Karpas-422 (cell line): ENCODE measurements at regions not wholly inside any gene's neighbourhood (a gene's known extent, or its start where the extent isn't known, plus 50 kb on each side); places are given as distances from the start of the nearest gene placed in this dataset.
A peak's percentile ranks its signal among the peaks of the same experiment; 100 is the strongest.

Source experiments
- DNase-seq: peaks from one replicate; pipeline ENCODE4 v3.0.0-alpha.2; 2015
- H2AFZ ChIP-seq: fragments of 200-600 bp; sonication (generic); 2 replicates; pipeline ENCODE4 v1.6.1; 2014; ENCODE audit warnings: antibody characterized with exemption, low read length, mixed read lengths
- H3K27ac ChIP-seq: fragments of 200-600 bp; sonication (generic); 2 replicates; pipeline ENCODE4 v1.5.1; 2014; ENCODE audit warnings: mild to moderate bottlenecking, low read length, moderate library complexity
- H3K27me3 ChIP-seq: fragments of 200-600 bp; sonication (generic); 2 replicates; pipeline ENCODE4 v1.6.1; 2014; ENCODE audit warnings: low read length, mixed read lengths
- H3K36me3 ChIP-seq: fragments of 200-600 bp; sonication (generic); 2 replicates; pipeline ENCODE4 v1.6.1; 2014; ENCODE audit warnings: low read length, mixed read lengths; ENCODE audit not compliant: insufficient read depth
- H3K4me1 ChIP-seq: fragments of 200-600 bp; sonication (generic); 2 replicates; pipeline ENCODE4 v1.6.1; 2014; ENCODE audit warnings: mild to moderate bottlenecking, low read length, mixed read lengths
- H3K4me2 ChIP-seq: fragments of 200-600 bp; sonication (generic); 2 replicates; pipeline ENCODE4 v1.6.1; 2014; ENCODE audit warnings: low read length, low read depth, mild to moderate bottlenecking; ENCODE audit not compliant: poor library complexity, severe bottlenecking
- H3K4me3 ChIP-seq: fragments of 200-600 bp; sonication (generic); 2 replicates; pipeline ENCODE4 v1.5.1; 2014; ENCODE audit warnings: mild to moderate bottlenecking, antibody characterized with exemption, low read length, mixed read lengths
- H3K79me2 ChIP-seq: fragments of 200-600 bp; sonication (generic); 2 replicates; pipeline ENCODE4 v1.6.1; 2014; ENCODE audit warnings: mild to moderate bottlenecking, low read length, mixed read lengths
- H3K9ac ChIP-seq: fragments of 200-600 bp; sonication (generic); 2 replicates; pipeline ENCODE4 v1.6.0; 2014; ENCODE audit warnings: low read length
- H3K9me2 ChIP-seq: fragments of 200-600 bp; sonication (generic), shearing (Covaris generic); replicated peaks from 2 replicates; pipeline ENCODE4 v1.6.0; 2014; ENCODE audit warnings: mild to moderate bottlenecking, low read length, moderate library complexity; ENCODE audit not compliant: insufficient read depth
- H3K9me3 ChIP-seq: fragments of 300-700, 200-600 bp; sonication (generic); 2 replicates; pipeline ENCODE4 v1.6.1; 2014; ENCODE audit warnings: low read length, mixed read lengths
- H4K20me1 ChIP-seq: fragments of 200-600 bp; sonication (generic); 2 replicates; pipeline ENCODE4 v1.6.1; 2014; ENCODE audit warnings: mild to moderate bottlenecking, antibody characterized with exemption, low read length, low read depth; ENCODE audit not compliant: insufficient read depth

DNA sequence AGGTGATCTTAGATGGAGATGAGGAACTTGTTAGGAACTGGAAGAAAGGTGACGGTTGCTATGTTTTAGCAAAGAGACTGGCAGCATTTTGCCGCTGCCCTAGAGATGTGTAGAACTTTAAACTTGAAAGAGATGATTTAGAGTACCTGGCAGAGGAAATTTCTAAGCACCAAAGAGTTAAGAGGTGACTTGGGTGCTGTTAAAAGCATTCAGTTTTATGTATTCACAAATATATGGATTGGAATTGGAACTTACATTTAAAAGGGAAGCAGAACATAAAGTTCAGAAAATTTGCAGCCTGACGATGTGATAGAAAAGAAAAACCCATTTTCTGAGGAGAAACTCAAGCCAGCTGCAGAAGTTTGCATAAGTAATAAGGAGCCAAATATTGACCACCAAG, 176.3 kb downstream of the MOXD1 start:
- Histone ChIP-seq H3K79me2 (no peaks in the 10 kb centered on the region), H3K4me2 (no peak overlapping the region), H3K9me2 (no peaks in the 10 kb centered on the region), H2AFZ (no peak overlapping the region), H3K9ac (no peak overlapping the region), H3K27me3 (no peaks in the 10 kb centered on the region), H3K4me3 (no peak overlapping the region), H4K20me1 (no peaks in the 10 kb centered on the region), H3K9me3 (no peaks in the 10 kb centered on the region), H3K36me3 (no peaks in the 10 kb centered on the region), H3K4me1 (no peaks in the 10 kb centered on the region), H3K27ac (no peak overlapping the region)
- no peak for DNase-seq

DNA sequence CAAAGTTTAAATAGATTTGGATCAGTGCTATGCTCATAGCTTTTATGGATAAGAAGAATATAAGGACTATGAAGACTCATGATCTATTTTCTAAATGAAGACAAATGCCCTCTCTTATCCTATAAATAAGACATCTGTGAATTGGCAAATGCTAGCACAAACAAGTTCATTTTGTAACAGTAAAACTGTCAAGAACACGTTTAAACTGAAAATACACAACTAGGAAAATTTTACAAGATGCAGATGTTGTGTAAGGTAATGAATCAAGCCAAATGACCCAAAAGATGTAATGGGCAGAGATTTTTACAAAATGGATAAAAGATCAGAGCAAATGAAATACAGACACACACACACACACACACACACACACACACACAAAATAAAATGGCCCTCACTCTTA, 180.5 kb downstream of the MOXD1 start:
- Histone ChIP-seq H4K20me1 (no peaks in the 10 kb centered on the region), H3K79me2 (no peaks in the 10 kb centered on the region), H3K9ac (no peak overlapping the region), H3K4me2 (no peak overlapping the region), H3K4me1 (no peaks in the 10 kb centered on the region), H3K27ac (no peak overlapping the region), H3K27me3 (no peaks in the 10 kb centered on the region), H3K36me3 (no peaks in the 10 kb centered on the region), H3K9me2 (no peaks in the 10 kb centered on the region), H2AFZ (no peak overlapping the region), H3K9me3 (no peaks in the 10 kb centered on the region), H3K4me3 (no peak overlapping the region)
- DNase-seq: no peak

DNA sequence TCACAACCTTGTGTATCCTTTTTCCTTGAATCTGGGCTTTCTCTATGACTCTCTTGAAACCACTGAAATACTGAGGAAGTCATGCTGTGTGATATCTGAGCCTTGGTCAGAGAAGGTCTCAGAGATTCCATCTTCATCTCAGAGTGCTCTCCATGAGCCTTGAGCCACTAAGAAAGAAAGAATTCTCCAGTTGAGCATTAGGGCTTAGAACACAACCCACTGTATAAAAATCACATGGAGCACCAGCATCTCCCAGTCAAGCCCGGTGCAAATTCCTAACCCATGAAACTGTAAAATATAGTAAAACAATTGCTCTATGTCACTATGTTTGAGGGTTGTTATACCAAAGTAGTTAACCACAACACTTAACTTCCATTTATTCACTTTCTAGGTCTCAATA, 181.4 kb downstream of the MOXD1 start:
- no peak for DNase-seq
- no peaks in the 10 kb centered on the region for H3K9me2 ChIP-seq
- H3K9me3 ChIP-seq: no peaks in the 10 kb centered on the region
- H3K4me1 ChIP-seq: no peaks in the 10 kb centered on the region
- no peak overlapping the region for H3K4me2 ChIP-seq
- no peaks in the 10 kb centered on the region for H4K20me1 ChIP-seq
- no peaks in the 10 kb centered on the region for H3K36me3 ChIP-seq
- H2AFZ ChIP-seq: no peak overlapping the region
- no peaks in the 10 kb centered on the region for H3K27me3 ChIP-seq
- H3K27ac ChIP-seq: no peak overlapping the region
- H3K9ac ChIP-seq: no peak overlapping the region
- H3K79me2 ChIP-seq: no peaks in the 10 kb centered on the region
- H3K4me3 ChIP-seq: no peak overlapping the region

DNA sequence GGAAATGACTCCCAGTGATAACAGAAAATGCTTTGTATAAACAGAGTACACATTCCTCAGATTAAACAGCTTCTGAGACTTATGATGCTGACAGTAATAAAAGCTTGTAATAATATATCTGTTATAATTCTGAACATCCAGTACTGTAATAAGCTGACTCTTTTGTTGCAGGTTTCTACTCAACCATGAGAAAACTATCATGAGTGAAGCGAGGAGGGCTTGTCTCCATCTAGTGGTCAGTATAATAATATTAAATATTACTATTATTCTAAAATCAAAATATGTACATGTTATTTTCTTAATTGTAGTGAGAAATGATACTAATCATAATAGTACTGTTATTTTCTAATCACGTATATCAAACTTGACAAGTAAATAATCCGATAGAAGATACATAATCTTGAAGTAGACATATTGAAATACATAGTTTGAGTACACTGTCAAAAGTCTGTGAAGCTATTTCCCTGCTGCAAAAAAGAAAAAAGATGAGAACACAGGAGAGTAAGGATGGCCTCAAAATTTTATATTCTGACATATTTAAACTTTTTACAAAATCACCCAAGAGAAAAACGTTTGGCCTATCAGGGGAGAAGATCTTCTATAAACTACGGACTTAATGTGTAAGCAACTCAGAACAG, 183.1 kb downstream of the MOXD1 start:
- no peak overlapping the region for H3K27ac ChIP-seq
- H3K9me2 ChIP-seq: no peaks in the 10 kb centered on the region
- H3K4me2 ChIP-seq: no peak overlapping the region
- peak; percentile 58 for DNase-seq
- no peaks in the 10 kb centered on the region for H3K79me2 ChIP-seq
- H2AFZ ChIP-seq: no peak overlapping the region
- H3K4me1 ChIP-seq: no peaks in the 10 kb centered on the region
- H3K9me3 ChIP-seq: no peaks in the 10 kb centered on the region
- no peaks in the 10 kb centered on the region for H4K20me1 ChIP-seq
- no peak overlapping the region for H3K4me3 ChIP-seq
- H3K36me3 ChIP-seq: no peaks in the 10 kb centered on the region
- H3K9ac ChIP-seq: no peak overlapping the region
- H3K27me3 ChIP-seq: no peaks in the 10 kb centered on the region

DNA sequence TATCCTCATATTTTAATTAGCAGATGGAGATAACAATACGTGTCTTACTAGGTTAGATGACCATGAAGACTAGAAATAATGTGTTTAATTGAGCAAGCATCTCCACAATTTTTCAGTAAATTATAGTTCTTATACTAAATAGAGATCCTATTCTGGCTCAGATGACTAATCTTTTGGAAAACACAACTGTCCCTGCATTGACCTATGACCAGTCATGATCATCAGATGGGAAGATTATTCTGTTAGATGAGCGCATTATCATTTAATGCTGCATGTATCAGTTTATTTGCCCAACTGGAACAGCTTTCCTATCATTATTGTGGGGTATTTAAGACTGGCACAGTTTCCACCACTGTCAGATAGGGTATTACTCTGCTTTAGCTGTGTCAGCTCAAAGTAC, 185.5 kb downstream of the MOXD1 start:
- no peaks in the 10 kb centered on the region for H3K4me1 ChIP-seq
- no peaks in the 10 kb centered on the region for H4K20me1 ChIP-seq
- H2AFZ ChIP-seq: no peak overlapping the region
- H3K9me2 ChIP-seq: no peaks in the 10 kb centered on the region
- no peak overlapping the region for H3K27ac ChIP-seq
- H3K9ac ChIP-seq: no peak overlapping the region
- H3K27me3 ChIP-seq: no peaks in the 10 kb centered on the region
- no peaks in the 10 kb centered on the region for H3K79me2 ChIP-seq
- no peak overlapping the region for H3K4me2 ChIP-seq
- no peaks in the 10 kb centered on the region for H3K9me3 ChIP-seq
- no peaks in the 10 kb centered on the region for H3K36me3 ChIP-seq
- DNase-seq: no peak
- no peak overlapping the region for H3K4me3 ChIP-seq

DNA sequence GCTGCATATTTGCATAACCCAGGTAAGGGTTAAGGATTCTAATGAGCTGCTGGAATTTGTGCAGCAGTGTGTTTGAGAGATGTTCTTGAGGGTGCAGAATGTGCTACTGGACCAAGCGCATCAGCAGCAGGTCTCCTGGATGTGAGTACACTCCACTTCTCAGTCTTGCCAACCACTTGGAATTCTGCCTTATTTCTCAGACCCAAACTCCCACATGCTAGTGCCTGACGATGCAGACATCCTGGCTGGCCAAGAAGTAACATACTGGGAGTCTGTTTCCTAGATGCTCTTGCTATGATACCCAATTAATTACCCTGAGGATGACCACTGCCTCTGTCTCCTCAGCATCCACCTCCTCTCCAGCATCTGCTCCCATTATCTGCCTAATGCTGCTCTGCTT, 186.6 kb downstream of the MOXD1 start:
- no peak overlapping the region for H3K4me2 ChIP-seq
- no peak overlapping the region for H3K9ac ChIP-seq
- no peaks in the 10 kb centered on the region for H3K27me3 ChIP-seq
- H3K9me2 ChIP-seq: no peaks in the 10 kb centered on the region
- no peak overlapping the region for H3K27ac ChIP-seq
- no peaks in the 10 kb centered on the region for H3K9me3 ChIP-seq
- no peak overlapping the region for H3K4me3 ChIP-seq
- no peaks in the 10 kb centered on the region for H3K4me1 ChIP-seq
- no peak overlapping the region for H2AFZ ChIP-seq
- no peaks in the 10 kb centered on the region for H4K20me1 ChIP-seq
- no peaks in the 10 kb centered on the region for H3K36me3 ChIP-seq
- H3K79me2 ChIP-seq: no peaks in the 10 kb centered on the region
- no peak for DNase-seq

DNA sequence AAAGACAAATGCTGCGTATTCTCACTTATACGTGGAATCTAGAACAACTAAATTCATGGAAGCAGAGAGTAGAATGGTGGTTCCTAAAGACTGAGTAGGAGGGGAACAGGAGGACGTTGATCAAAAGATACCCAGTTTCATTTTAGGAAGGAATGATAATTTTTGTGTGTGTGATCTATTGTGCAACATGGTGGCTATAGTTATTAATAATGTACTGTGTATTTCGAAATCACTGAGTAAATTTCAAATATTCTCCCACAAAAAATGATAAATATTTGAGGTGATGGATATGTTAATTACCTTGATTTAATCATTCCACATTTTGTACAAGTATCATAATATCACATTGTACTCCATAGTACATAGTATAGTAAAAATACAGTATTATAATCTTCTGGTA, 187.5 kb downstream of the MOXD1 start:
- H4K20me1 ChIP-seq: no peaks in the 10 kb centered on the region
- no peak overlapping the region for H3K4me3 ChIP-seq
- no peaks in the 10 kb centered on the region for H3K9me2 ChIP-seq
- H2AFZ ChIP-seq: no peak overlapping the region
- H3K36me3 ChIP-seq: no peaks in the 10 kb centered on the region
- H3K27ac ChIP-seq: no peak overlapping the region
- H3K4me1 ChIP-seq: no peaks in the 10 kb centered on the region
- no peaks in the 10 kb centered on the region for H3K9me3 ChIP-seq
- H3K27me3 ChIP-seq: no peaks in the 10 kb centered on the region
- H3K79me2 ChIP-seq: no peaks in the 10 kb centered on the region
- DNase-seq: no peak
- H3K9ac ChIP-seq: no peak overlapping the region
- no peak overlapping the region for H3K4me2 ChIP-seq

DNA sequence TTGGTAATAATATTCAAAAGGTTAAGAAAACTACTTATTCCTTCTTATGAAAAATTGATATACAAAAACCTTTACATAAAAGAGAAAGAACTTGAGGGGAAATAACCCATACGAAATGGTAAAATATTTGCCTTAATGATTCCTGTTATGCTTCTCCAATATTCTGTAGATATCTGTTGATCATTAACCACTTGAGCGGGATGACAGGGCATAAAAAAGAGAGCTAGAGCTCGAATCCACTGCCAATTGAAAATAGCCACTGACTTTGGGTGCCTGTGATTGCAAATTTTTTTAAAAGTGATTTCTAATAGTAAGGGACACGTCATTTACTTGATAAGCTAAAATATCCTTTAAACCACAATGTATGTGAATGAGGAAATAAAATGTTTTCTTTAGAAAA, 188.1 kb downstream of the MOXD1 start:
- Histone ChIP-seq H3K27me3 (no peaks in the 10 kb centered on the region), H4K20me1 (no peaks in the 10 kb centered on the region), H3K9ac (no peak overlapping the region), H3K79me2 (no peaks in the 10 kb centered on the region), H3K4me3 (no peak overlapping the region), H3K36me3 (no peaks in the 10 kb centered on the region), H3K9me2 (no peaks in the 10 kb centered on the region), H2AFZ (no peak overlapping the region), H3K27ac (no peak overlapping the region), H3K9me3 (no peaks in the 10 kb centered on the region), H3K4me2 (no peak overlapping the region), H3K4me1 (no peaks in the 10 kb centered on the region)
- no peak for DNase-seq
